ENCODE measurements at regions not wholly inside any gene's neighbourhood (a gene's known extent, or its start where the extent isn't known, plus 50 kb on each side); places are given as distances from the start of the nearest gene placed in this dataset.

DNA sequence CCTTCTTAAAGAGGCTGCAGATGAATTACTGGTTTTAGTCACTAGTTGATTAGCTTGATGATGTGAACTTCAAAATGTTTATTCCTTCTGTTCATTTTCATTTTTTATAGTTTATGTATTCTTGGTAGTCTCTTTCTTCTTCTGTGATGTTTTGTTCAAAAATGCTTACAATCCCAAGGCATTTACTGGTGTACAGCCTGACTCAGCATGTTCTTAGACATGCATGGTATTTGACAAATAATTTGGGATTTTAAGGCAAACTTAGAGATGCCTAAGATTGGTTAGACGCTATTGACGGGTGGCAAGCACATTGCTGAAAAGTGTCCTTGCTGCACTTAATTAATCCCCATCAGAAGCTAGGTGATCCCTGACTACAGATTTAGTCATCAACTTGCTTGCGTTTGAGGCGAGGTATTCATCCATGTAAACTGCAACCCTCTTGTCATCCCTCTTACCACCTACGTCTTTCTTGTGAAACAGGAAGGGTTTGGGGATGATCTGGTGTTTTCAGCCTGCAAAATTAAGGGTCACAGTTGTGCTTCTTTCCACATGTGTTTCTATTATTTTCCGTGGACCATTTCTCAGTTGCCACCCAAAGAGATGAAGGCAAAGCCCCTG is 331.8 kb downstream of the DKK2 start:
- WGBS: 69% methylated on average over 6 of the region's 6 CpGs
- H3K9me3 ChIP-seq (ENCODE audit: control insufficient read depth, low read length): no peaks in the 10 kb centered on the region
- DNase-seq (no peak), ATAC-seq (no peak)
- intact Hi-C loops (cut with DNase I): no loop called here
- no peaks in the 10 kb centered on the region for H3K4me1 ChIP-seq (ENCODE audit: control insufficient read depth, insufficient read depth, low read length)
- no peak overlapping the region for H3K4me3 ChIP-seq (ENCODE audit: low read length)
- no peak overlapping the region for H3K27ac ChIP-seq (ENCODE audit: low read length)
- no peaks in the 10 kb centered on the region for H3K27me3 ChIP-seq (ENCODE audit: control insufficient read depth, insufficient read depth)

DNA sequence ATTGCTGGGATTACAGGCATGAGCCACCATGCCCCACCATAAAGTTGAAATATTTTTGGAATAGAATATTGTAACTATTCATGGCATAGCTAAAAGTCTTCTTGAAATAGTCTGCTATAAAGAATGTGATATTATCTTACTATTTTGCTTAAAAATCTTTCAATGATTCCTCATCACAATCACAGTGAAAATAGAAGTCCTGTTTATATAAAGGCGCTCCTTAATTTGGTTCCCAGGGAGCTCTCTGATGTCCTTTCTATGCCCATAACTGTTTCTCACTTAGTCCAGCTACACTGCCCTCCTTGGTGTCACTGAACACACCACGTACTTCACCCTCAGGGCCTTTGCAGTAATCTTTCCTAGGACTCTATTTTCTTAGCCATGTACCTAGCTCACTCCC is 331.7 kb upstream of the GIMD1 start:
- Histone ChIP-seq H3K27me3 (ENCODE audit: control insufficient read depth, insufficient read depth) (no peaks in the 10 kb centered on the region), H3K9me3 (ENCODE audit: control insufficient read depth, low read length) (no peaks in the 10 kb centered on the region), H3K4me3 (ENCODE audit: low read length) (no peak overlapping the region), H3K4me1 (ENCODE audit: control insufficient read depth, insufficient read depth, low read length) (no peaks in the 10 kb centered on the region), H3K27ac (ENCODE audit: low read length) (no peak overlapping the region)
- ATAC-seq: no peak
- WGBS: 79% methylated on average over 2 of the region's 2 CpGs
- no peak for DNase-seq
- intact Hi-C loops (cut with DNase I): no loop called here

DNA sequence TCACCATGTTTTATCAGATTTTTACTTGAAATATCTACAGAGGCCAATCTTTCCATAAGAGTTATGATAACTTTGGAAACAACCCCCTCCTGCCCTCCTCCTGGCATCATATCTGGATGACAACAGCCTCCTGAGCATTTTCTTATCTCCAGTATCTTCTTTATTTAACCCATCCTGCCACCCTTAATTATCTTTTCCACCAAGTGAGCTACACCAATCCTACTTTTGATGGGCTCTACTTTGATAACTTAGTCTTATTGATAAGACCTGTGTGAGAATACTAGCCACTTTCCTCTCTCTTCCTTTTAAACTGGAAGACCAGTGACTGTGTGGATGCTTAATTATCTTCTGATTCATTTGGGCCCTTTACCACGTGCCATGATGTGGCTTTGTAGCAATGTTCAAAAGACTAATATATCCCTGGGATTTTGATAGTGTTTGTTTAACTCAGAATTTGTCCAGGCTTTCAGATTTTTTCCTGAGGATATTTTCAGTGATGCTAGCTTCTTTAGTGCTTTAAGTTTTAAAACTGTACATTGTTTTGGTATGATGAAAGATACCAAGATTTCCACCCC is 330.1 kb upstream of the GIMD1 start:
- H3K9me3 ChIP-seq (ENCODE audit: control insufficient read depth, low read length): no peaks in the 10 kb centered on the region
- H3K27ac ChIP-seq (ENCODE audit: low read length): no peak overlapping the region
- H3K4me1 ChIP-seq (ENCODE audit: control insufficient read depth, insufficient read depth, low read length): no peaks in the 10 kb centered on the region
- WGBS: 60% methylated on average over 1 of the region's 1 CpG
- H3K4me3 ChIP-seq (ENCODE audit: low read length): no peak overlapping the region
- H3K27me3 ChIP-seq (ENCODE audit: control insufficient read depth, insufficient read depth): no peaks in the 10 kb centered on the region
- intact Hi-C loops (cut with DNase I): no loop called here
- ATAC-seq (no peak), DNase-seq (no peak)

DNA sequence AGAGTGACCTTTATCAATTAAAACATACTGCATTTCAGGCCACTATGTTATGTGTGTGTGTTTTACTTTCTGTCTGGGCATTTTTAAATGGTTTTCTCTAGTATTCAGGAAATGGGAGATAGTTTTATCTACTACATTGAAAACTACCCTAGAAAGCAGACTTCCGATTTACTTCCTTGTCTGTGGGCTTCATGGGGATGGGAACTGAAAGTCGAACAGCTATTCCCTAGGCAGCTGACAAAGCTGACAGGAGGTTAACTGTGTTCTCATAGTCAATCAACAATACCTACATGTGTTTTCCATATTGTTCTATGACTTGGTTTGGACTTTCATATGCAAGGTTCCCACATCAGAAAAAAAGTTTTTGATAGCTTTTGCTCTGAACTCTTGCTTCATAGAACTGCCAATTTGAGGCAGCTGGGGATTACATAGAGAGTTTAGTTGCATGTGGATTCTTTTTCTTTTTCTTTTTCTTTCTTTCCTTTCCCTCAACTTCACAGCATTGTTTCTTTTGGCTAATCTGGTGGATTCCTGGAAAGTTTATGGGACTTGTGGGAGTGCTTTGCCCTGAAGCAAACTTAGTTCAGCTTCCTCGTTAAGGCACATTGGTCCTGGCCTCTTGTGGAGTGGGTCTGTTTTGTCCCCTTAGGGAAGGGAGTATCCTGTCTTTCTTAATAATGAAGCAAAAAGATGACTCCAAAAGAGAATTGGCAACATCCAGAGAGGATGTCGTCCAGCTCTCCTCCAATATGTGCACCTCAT is 327.1 kb upstream of the GIMD1 start:
- DNase-seq: no peak
- Histone ChIP-seq H3K9me3 (ENCODE audit: control insufficient read depth, low read length) (no peaks in the 10 kb centered on the region), H3K27me3 (ENCODE audit: control insufficient read depth, insufficient read depth) (no peaks in the 10 kb centered on the region), H3K27ac (ENCODE audit: low read length) (no peak overlapping the region), H3K4me1 (ENCODE audit: control insufficient read depth, insufficient read depth, low read length) (no peaks in the 10 kb centered on the region), H3K4me3 (ENCODE audit: low read length) (no peak overlapping the region)
- intact Hi-C loops (cut with DNase I): no loop called here
- WGBS: 42% methylated on average over 4 of the region's 4 CpGs
- ATAC-seq: no peak

DNA sequence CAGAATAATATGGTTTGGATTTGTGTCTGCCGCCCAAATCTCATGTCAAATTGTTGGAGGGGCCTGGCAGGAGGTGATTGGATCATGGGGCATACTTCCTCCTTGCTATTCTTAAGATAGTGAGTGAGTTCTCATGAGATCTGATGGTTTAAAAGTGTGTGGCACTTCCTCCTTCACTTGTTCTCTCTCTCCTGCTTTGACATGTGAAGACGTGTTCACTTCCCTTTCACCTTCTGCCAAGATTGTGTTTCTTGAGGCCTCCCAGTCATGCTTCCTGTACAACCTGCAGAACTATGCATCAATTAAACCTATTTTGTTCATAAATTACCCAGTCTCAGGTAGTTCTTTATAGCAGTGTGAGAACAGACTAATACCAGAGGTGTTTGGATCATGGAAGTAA is 325.7 kb upstream of the GIMD1 start:
- no peaks in the 10 kb centered on the region for H3K9me3 ChIP-seq (ENCODE audit: control insufficient read depth, low read length)
- intact Hi-C loops (cut with DNase I): no loop called here

DNA sequence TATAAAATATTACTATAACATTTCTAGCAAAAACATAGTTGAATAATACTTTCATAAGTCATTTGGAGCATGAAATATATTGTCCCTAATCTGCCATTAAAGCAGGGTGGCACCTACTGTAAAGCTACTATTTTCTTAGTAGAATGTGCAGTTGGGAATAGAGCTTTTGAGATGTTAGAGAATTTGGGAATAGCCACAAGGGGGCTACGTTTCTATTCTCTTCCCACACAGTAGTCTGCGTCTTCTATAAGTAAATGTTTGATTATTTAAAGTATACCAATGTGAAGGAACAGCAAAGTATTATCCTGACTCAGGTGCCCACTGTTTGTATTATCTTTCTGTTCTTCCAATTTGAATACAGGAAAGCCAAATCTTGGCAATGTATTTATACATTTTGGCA is 323.2 kb upstream of the GIMD1 start:
- ATAC-seq (no peak), DNase-seq (no peak)
- WGBS: 17% methylated on average over 2 of the region's 2 CpGs
- intact Hi-C loops (cut with DNase I): no loop called here
- no peak overlapping the region for H3K4me3 ChIP-seq (ENCODE audit: low read length)
- no peaks in the 10 kb centered on the region for H3K27me3 ChIP-seq (ENCODE audit: control insufficient read depth, insufficient read depth)
- H3K9me3 ChIP-seq (ENCODE audit: control insufficient read depth, low read length): no peaks in the 10 kb centered on the region
- H3K4me1 ChIP-seq (ENCODE audit: control insufficient read depth, insufficient read depth, low read length): no peaks in the 10 kb centered on the region
- H3K27ac ChIP-seq (ENCODE audit: low read length): no peak overlapping the region

More for the DNA sequence above, 325.7 kb upstream of the GIMD1 start:
- H3K4me1 ChIP-seq (ENCODE audit: control insufficient read depth, insufficient read depth, low read length): no peaks in the 10 kb centered on the region
- DNase-seq (no peak), ATAC-seq (no peak)
- H3K27me3 ChIP-seq (ENCODE audit: control insufficient read depth, insufficient read depth): no peaks in the 10 kb centered on the region
- 61% methylated on average over 2 of the region's 2 CpGs for WGBS
- no peak overlapping the region for H3K27ac ChIP-seq (ENCODE audit: low read length)
- no peak overlapping the region for H3K4me3 ChIP-seq (ENCODE audit: low read length)

DNA sequence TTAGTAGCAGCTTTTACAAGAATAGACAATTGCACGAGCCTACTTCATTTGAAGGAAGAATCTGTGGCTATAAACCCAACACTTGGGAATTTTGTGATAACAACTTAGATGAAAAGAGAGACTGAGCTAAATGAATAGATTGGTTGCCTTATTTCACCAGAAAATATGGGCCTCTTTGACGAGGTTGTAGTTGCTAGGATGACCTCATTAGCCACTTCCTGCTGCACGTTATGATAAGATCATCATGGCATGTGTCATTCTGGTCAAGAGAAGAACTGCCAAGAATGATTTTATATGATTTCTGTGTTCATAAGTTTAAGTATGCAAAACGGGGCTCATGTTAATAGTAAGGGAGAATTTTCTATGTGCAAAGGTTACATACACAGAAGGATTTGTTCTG is 321.9 kb upstream of the GIMD1 start:
- no peaks in the 10 kb centered on the region for H3K9me3 ChIP-seq (ENCODE audit: control insufficient read depth, low read length)
- intact Hi-C loops (cut with DNase I): no loop called here
- ATAC-seq: no peak

DNA sequence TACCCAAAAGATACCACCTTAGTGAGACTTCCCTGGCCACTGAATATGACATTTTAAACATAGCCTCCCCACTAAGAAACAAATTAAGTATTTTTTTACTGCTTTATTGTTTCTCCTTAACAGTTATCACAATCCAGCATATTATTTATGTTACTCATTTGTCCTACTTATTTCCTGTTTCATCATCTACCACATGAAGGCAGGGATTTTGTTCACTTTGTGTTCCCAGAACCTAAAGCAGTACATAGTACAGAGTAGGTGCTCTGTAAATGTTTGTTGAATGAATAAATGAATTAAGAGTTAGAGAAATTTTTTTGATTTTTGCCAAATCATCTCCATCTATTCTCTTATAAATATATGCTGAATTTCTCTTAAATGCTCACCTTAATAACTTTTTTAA is 318.4 kb upstream of the GIMD1 start:
- Histone ChIP-seq H3K4me3 (ENCODE audit: low read length) (no peak overlapping the region), H3K4me1 (ENCODE audit: control insufficient read depth, insufficient read depth, low read length) (no peaks in the 10 kb centered on the region), H3K9me3 (ENCODE audit: control insufficient read depth, low read length) (no peaks in the 10 kb centered on the region), H3K27ac (ENCODE audit: low read length) (no peak overlapping the region), H3K27me3 (ENCODE audit: control insufficient read depth, insufficient read depth) (no peaks in the 10 kb centered on the region)
- no peak for DNase-seq
- ATAC-seq: no peak
- intact Hi-C loops (cut with DNase I): no loop called here

More for the DNA sequence above, 321.9 kb upstream of the GIMD1 start:
- no peak overlapping the region for H3K27ac ChIP-seq (ENCODE audit: low read length)
- 18% methylated on average over 4 of the region's 4 CpGs for WGBS
- no peak overlapping the region for H3K4me3 ChIP-seq (ENCODE audit: low read length)
- H3K27me3 ChIP-seq (ENCODE audit: control insufficient read depth, insufficient read depth): no peaks in the 10 kb centered on the region
- DNase-seq: no peak
- H3K4me1 ChIP-seq (ENCODE audit: control insufficient read depth, insufficient read depth, low read length): no peaks in the 10 kb centered on the region

DNA sequence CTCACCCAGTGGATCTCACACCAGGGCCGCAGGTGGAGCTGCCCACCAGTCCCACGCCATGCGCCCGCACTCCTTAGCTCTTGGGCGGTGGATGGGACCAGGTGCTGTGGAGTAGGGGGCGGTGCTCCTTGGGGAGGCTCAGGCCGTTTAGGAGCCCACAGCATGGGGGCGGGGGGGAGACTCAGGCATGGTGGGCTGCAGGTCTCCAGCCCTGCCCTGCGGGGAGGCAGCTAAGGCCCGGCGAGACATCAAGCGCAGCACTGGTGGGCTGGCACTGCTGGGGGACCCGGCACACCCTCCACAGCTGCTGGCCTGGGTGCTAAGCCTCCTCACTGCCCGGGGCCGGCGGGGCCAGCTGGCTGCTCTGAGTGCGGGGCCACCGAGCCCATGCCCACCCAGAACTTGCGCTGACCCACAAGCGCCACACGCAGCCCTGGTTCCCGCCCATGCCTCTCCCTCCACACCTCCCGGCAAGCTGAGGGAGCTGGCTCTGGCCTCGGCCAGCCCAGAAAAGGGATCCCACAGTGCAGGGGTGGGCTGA is 312.9 kb upstream of the GIMD1 start:
- Histone ChIP-seq H3K4me3 (ENCODE audit: low read length) (no peak overlapping the region), H3K27me3 (ENCODE audit: control insufficient read depth, insufficient read depth) (no peaks in the 10 kb centered on the region), H3K9me3 (ENCODE audit: control insufficient read depth, low read length) (no peaks in the 10 kb centered on the region), H3K4me1 (ENCODE audit: control insufficient read depth, insufficient read depth, low read length) (no peaks in the 10 kb centered on the region), H3K27ac (ENCODE audit: low read length) (no peak overlapping the region)
- intact Hi-C loops (cut with DNase I): no loop called here
- ATAC-seq (no peak), DNase-seq (peak in 2 of 3 donors; percentile 6 to 52)
- WGBS: 85% methylated on average over 24 of the region's 24 CpGs

DNA sequence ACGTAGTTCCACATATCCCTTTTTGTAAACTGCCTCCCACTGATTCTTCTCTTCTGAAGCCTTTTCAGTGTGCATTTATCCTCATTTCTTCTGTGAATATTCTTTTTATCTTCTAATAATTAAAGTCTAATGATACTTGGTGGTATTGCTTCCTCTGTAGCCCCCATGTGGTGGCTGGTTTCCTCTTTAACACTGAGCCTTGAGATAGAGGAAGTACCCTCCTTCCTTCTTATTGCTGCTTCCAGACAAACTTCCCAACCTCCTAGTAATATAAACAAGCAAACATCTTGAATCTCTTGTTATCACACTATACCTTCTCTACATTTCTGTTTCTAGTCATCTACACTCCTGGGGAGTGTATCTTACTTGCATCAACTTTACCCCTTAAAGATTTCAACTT is 310.5 kb upstream of the GIMD1 start:
- no peak for ATAC-seq
- H3K27ac ChIP-seq (ENCODE audit: low read length): no peak overlapping the region
- no peaks in the 10 kb centered on the region for H3K9me3 ChIP-seq (ENCODE audit: control insufficient read depth, low read length)
- H3K4me3 ChIP-seq (ENCODE audit: low read length): no peak overlapping the region
- intact Hi-C loops (cut with DNase I): no loop called here
- H3K27me3 ChIP-seq (ENCODE audit: control insufficient read depth, insufficient read depth): no peaks in the 10 kb centered on the region
- no peak for DNase-seq
- 64% methylated on average over 1 of the region's 1 CpG for WGBS
- H3K4me1 ChIP-seq (ENCODE audit: control insufficient read depth, insufficient read depth, low read length): no peaks in the 10 kb centered on the region

DNA sequence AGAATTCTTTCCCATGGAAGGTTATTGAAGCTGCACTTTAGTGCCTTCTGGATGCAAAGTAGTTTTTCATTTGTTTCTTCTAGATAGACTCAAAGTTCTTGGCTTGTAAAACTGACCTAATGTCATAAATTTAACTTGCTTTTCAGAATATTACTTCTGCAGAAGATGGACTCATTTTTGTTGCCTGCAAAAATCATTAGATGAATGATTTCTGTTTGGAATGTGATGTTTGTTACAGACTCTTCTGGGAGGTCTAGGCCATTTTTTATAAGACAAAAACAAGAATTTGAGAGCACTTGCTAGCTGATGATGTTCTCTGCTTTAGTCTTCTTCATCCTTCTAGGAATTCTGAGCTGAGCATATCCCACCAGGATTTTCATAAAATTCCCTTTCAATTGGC is 308.6 kb upstream of the GIMD1 start:
- H3K27ac ChIP-seq (ENCODE audit: low read length): no peak overlapping the region
- no peaks in the 10 kb centered on the region for H3K9me3 ChIP-seq (ENCODE audit: control insufficient read depth, low read length)
- no peaks in the 10 kb centered on the region for H3K4me1 ChIP-seq (ENCODE audit: control insufficient read depth, insufficient read depth, low read length)
- H3K4me3 ChIP-seq (ENCODE audit: low read length): no peak overlapping the region
- ATAC-seq (no peak), DNase-seq (no peak)
- intact Hi-C loops (cut with DNase I): no loop called here
- H3K27me3 ChIP-seq (ENCODE audit: control insufficient read depth, insufficient read depth): no peaks in the 10 kb centered on the region

Data from right cardiac atrium (tissue), 5 donors.